A549 (cell line): ENCODE measurements at regions not wholly inside any gene's neighbourhood (a gene's known extent, or its start where the extent isn't known, plus 50 kb on each side); places are given as distances from the start of the nearest gene placed in this dataset.

Experiments
- ATAC-seq, 2 experiments: fragments of 200-7000 bp in 1 of 2; fragments of >200 bp in 1 of 2; cut with Nextera tagmentation in 1 of 2; cut with Tn5 transposase in 1 of 2; 3 replicates each; pipeline versions ENCODE4 v1.8.0 to v1.9.1; 2018 to 2020; ENCODE audit warnings: mild to moderate bottlenecking in 1 of 2, moderate library complexity in 1 of 2
- CTCF ChIA-PET: fragments of 300-600 bp; sonication (Branson Sonifier 250); formaldehyde crosslinking; extraction: SDS; loops from one replicate; lab custom pipeline; 2021; ENCODE audit warnings: antibody characterized with exemption, inconsistent platforms; lab: Yijun Ruan, JAX
- POLR2A ChIA-PET: fragments of 350-600 bp; formaldehyde crosslinking; extraction: SDS; loops from one replicate; lab custom pipeline; 2021; ENCODE audit warnings: antibody characterized with exemption, inconsistent platforms; lab: Yijun Ruan, JAX
- DNase-seq, 2 experiments: peaks; one replicate each; pipeline versions ENCODE4 v3.0.0 to v3.0.0-alpha.2; 2011 to 2016; ENCODE audit warnings: low read depth in 1 of 2, low spot score in 1 of 2
- FAIRE-seq: peaks from 2 replicates; lab custom pipeline; 2011; peaks lifted over from hg19 to GRCh38; lab: Jason Lieb, UNC
- H3K27ac ChIP-seq, 2 experiments: fragments of >200 bp; sonication (Bioruptor Twin); formaldehyde crosslinking; 3 replicates each; pipeline ENCODE4 v1.5.1; 2016 to 2017
- H3K4me1 ChIP-seq: fragments of >200 bp; sonication (Bioruptor Twin); formaldehyde crosslinking; 3 replicates; pipeline ENCODE4 v1.6.1; 2016
- H3K4me2 ChIP-seq: fragments of >200 bp; sonication (Bioruptor Twin); formaldehyde crosslinking; 3 replicates; pipeline ENCODE4 v1.6.1; 2016
- H3K4me3 ChIP-seq: fragments of >200 bp; sonication (Bioruptor Twin); formaldehyde crosslinking; 3 replicates; pipeline ENCODE4 v1.5.1; 2016
- H3K9me3 ChIP-seq: fragments of >200 bp; sonication (Bioruptor Twin); formaldehyde crosslinking; 3 replicates; pipeline ENCODE4 v1.6.1; 2016
- ATOH8 ChIP-seq: fragments of 250-450 bp; sonication (Bioruptor Pico); IDR thresholded peaks from 2 replicates; pipeline ENCODE4 v1.5.0; 2020; ENCODE audit warnings: low read depth, mild to moderate bottlenecking, moderate library complexity
- BCL3 ChIP-seq: fragments of >200 bp; sonication (Bioruptor Twin); formaldehyde crosslinking; IDR thresholded peaks from 3 replicates; pipeline ENCODE4 v1.6.1; 2016
- BHLHE40 ChIP-seq: IDR thresholded peaks from 2 replicates; pipeline ENCODE4 v1.6.1; 2012; ENCODE audit warnings: low read depth, low read length, inconsistent platforms
- CBX2 ChIP-seq: fragments of 200-600 bp; sonication (generic); IDR thresholded peaks from 2 replicates; pipeline ENCODE4 v1.6.1; 2016; ENCODE audit warnings: low read depth, mild to moderate bottlenecking, borderline replicate concordance
- CBX8 ChIP-seq: fragments of 200-600 bp; sonication (generic); IDR thresholded peaks from 2 replicates; pipeline ENCODE4 v1.6.1; 2016
- EHMT2 ChIP-seq: fragments of 200-600 bp; sonication (generic); IDR thresholded peaks from 2 replicates; pipeline ENCODE4 v1.6.1; 2016; ENCODE audit warnings: antibody characterized with exemption, low read depth, mild to moderate bottlenecking, moderate library complexity
- EP300 ChIP-seq, 2 experiments: fragments of >200 bp; sonication (Bioruptor Twin); formaldehyde crosslinking; IDR thresholded peaks; 2 replicates in 1 of 2; 3 replicates in 1 of 2; pipeline ENCODE4 v1.6.1; 2016 to 2017
- GATA3 ChIP-seq: IDR thresholded peaks from 2 replicates; pipeline ENCODE4 v1.6.1; 2012; ENCODE audit warnings: borderline replicate concordance
- HEYL ChIP-seq: fragments of 250-450 bp; sonication (Bioruptor Pico); IDR thresholded peaks from 2 replicates; pipeline ENCODE4 v1.8.0; 2021; ENCODE audit warnings: mild to moderate bottlenecking, moderate library complexity
- HOXB13 ChIP-seq: fragments of 250-450 bp; sonication (Bioruptor Pico); IDR thresholded peaks from 2 replicates; pipeline ENCODE4 v1.5.0; 2020; ENCODE audit warnings: low read depth, mild to moderate bottlenecking, moderate library complexity
- KDM5A ChIP-seq: fragments of 200-600 bp; sonication (generic); IDR thresholded peaks from 2 replicates; pipeline ENCODE4 v1.6.1; 2016; ENCODE audit warnings: antibody characterized with exemption, mild to moderate bottlenecking
- MAX ChIP-seq: IDR thresholded peaks from 2 replicates; pipeline ENCODE4 v1.6.1; 2012
- NFE2L2 ChIP-seq: fragments of 150-350 bp; conservative IDR thresholded peaks from 2 replicates; pipeline ENCODE4 v1.6.1; 2014; ENCODE audit warnings: low read length
- PHF8 ChIP-seq: fragments of 200-600 bp; sonication (generic); IDR thresholded peaks from 2 replicates; pipeline ENCODE4 v1.6.1; 2016; ENCODE audit warnings: low read depth, mild to moderate bottlenecking, antibody characterized with exemption, moderate library complexity, borderline replicate concordance
- RARB ChIP-seq: fragments of 250-450 bp; sonication (Bioruptor Pico); IDR thresholded peaks from 2 replicates; pipeline ENCODE4 v1.8.0; 2021; ENCODE audit warnings: mild to moderate bottlenecking, moderate library complexity
- RCOR1 ChIP-seq: fragments of 150-350 bp; IDR thresholded peaks from 2 replicates; pipeline ENCODE4 v1.6.1; 2014; ENCODE audit warnings: antibody characterized with exemption, low read length, low read depth
- RFX5 ChIP-seq: fragments of 450-650 bp; IDR thresholded peaks from 2 replicates; pipeline ENCODE4 v1.7.1; 2014; ENCODE audit warnings: antibody characterized with exemption, mild to moderate bottlenecking, moderate library complexity
- SMC3 ChIP-seq: fragments of >200 bp; sonication (Bioruptor Twin); formaldehyde crosslinking; IDR thresholded peaks from 3 replicates; pipeline ENCODE4 v1.6.1; 2018; ENCODE audit warnings: inconsistent platforms
- SREBF2 ChIP-seq: fragments of 450-650 bp; IDR thresholded peaks from 2 replicates; pipeline ENCODE4 v1.6.1; 2014; ENCODE audit warnings: mild to moderate bottlenecking, moderate library complexity
- TP53 ChIP-seq: fragments of 250-450 bp; sonication (Bioruptor Pico); IDR thresholded peaks from 2 replicates; pipeline ENCODE4 v1.5.0; 2021; ENCODE audit warnings: mild to moderate bottlenecking, moderate library complexity
- USF2 ChIP-seq: fragments of 450-650 bp; IDR thresholded peaks from 2 replicates; pipeline ENCODE4 v1.6.1; 2014; ENCODE audit warnings: antibody characterized with exemption
- ZNF302 ChIP-seq: fragments of 250-450 bp; sonication (Bioruptor Pico); IDR thresholded peaks from 2 replicates; pipeline ENCODE4 v1.9.0; 2021; ENCODE audit warnings: inconsistent platforms, mild to moderate bottlenecking, moderate library complexity
- ZSCAN20 ChIP-seq: fragments of 250-450 bp; sonication (Bioruptor Pico); IDR thresholded peaks from 2 replicates; pipeline ENCODE4 v1.8.0; 2022; ENCODE audit warnings: mild to moderate bottlenecking, moderate library complexity
- WGBS: methylation state at CpG from one replicate; pipeline ENCODE4 v1.1.6; 2017; ENCODE audit errors: missing lambda C conversion rate; 5-methylcytosine and 5-hydroxymethylcytosine counted together

GRCh38 chr14:54123841-54124240, 167.2 kb upstream of the BMP4 start:
- no peak overlapping the region for H3K27ac ChIP-seq
- H3K4me3 ChIP-seq: no peak overlapping the region
- H3K9me3 ChIP-seq: no peaks in the 10 kb centered on the region
- FAIRE-seq (no peak), ATAC-seq (no peak)
- no peaks in the 10 kb centered on the region for H3K4me1 ChIP-seq
- TF ChIP-seq RARB: no peak
- TF ChIP-seq PHF8: no peak
- no peak for TF ChIP-seq TP53 (CRISPR knock-in tag)
- TF ChIP-seq EHMT2: no peak
- no peak for TF ChIP-seq ATOH8 (CRISPR knock-in tag)
- no peak for TF ChIP-seq ZSCAN20 (CRISPR knock-in tag)
- TF ChIP-seq EP300 (IDR thresholded peaks at IDR 0.05): no peak
- TF ChIP-seq USF2: no peak
- no peak for TF ChIP-seq GATA3
- no peak for TF ChIP-seq KDM5A
- TF ChIP-seq HEYL (CRISPR knock-in tag): no peak
- TF ChIP-seq, all 56 proteins: peak for 0
- ChIA-PET CTCF (interaction anchor here (1.5 kb wide), 1 partner anchor 17 kb away, joined by 4 read pairs; no protein-coding TSS in a partner anchor), POLR2A (no interaction called here)
- H3K4me2 ChIP-seq: no peak overlapping the region
- WGBS: 52% methylated on average over 2 of the region's 2 CpGs
- DNase-seq: no peak

- Histone ChIP-seq H3K4me2 (no peak overlapping the region), H3K4me3 (no peak overlapping the region), H3K4me1 (no peaks in the 10 kb centered on the region), H3K9me3 (no peaks in the 10 kb centered on the region), H3K27ac (no peak overlapping the region)
- no peak for FAIRE-seq
- CTCF ChIA-PET: no interaction called here
- 69% methylated on average over 3 of the region's 3 CpGs for WGBS
- ATAC-seq: no peak
- POLR2A ChIA-PET: no interaction called here
- no peak for DNase-seq
- no peak for TF ChIP-seq GATA3
- no peak for TF ChIP-seq RCOR1
- TF ChIP-seq HOXB13 (CRISPR knock-in tag): no peak
- TF ChIP-seq CBX8: no peak
- TF ChIP-seq BHLHE40: no peak
- no peak for TF ChIP-seq CBX2
Measured at GRCh38 chr14:54125109-54125508, 168.5 kb upstream of the BMP4 start.

GRCh38 chr14:54126947-54127346, 170.3 kb upstream of the BMP4 start:
- FAIRE-seq (no peak), DNase-seq (no peak), ATAC-seq (no peak)
- H3K4me3 ChIP-seq: no peak overlapping the region
- no peaks in the 10 kb centered on the region for H3K4me1 ChIP-seq
- H3K27ac ChIP-seq: no peak overlapping the region
- TF ChIP-seq BHLHE40 (no peak), ATOH8 (CRISPR knock-in tag) (no peak), MAX (no peak), ZSCAN20 (CRISPR knock-in tag) (no peak), NFE2L2 (no peak), RFX5 (no peak), ZNF302 (no peak), SMC3 (no peak), CBX2 (no peak), BCL3 (no peak), SREBF2 (no peak)
- WGBS: 89% methylated on average over 3 of the region's 3 CpGs
- H3K4me2 ChIP-seq: no peak overlapping the region
- no peaks in the 10 kb centered on the region for H3K9me3 ChIP-seq
- ChIA-PET POLR2A (no interaction called here), CTCF (no interaction called here)
